Peyer's patch (tissue), 4 donors: ENCODE measurements at regions not wholly inside any gene's neighbourhood (a gene's known extent, or its start where the extent isn't known, plus 50 kb on each side); places are given as distances from the start of the nearest gene placed in this dataset.

Experiments used
- DNase-seq, 3 donors: peaks; one replicate each; pipeline ENCODE4 v3.0.0-alpha.2; 2017 to 2019
- H3K27ac ChIP-seq, 4 donors: fragments of 200-600 bp; sonication (generic); one replicate each; pipeline ENCODE4 v1.5.1; 2016 to 2019
- H3K27me3 ChIP-seq, 2 donors: fragments of 200-600 bp; sonication (generic); one replicate each; pipeline ENCODE4 v1.5.1; 2019
- H3K36me3 ChIP-seq, 3 donors: fragments of 200-600 bp; sonication (generic); one replicate each; pipeline ENCODE4 v1.5.1; 2016 to 2019
- H3K4me1 ChIP-seq, 4 donors: fragments of 200-600 bp; sonication (generic); one replicate each; pipeline ENCODE4 v1.5.1; 2016 to 2019
- H3K4me3 ChIP-seq, 4 donors: fragments of 200-600 bp; sonication (generic); 1 replicate in 3 of 4; 2 replicates in 1 of 4; pipeline ENCODE4 v1.5.1; 2016 to 2019; ENCODE audit warnings: mild to moderate bottlenecking in 1 of 4
- H3K9me3 ChIP-seq, 4 donors: fragments of 200-600 bp; sonication (generic); one replicate each; pipeline ENCODE4 v1.5.1; 2016 to 2019; ENCODE audit warnings: mild to moderate bottlenecking in 1 of 4
- CTCF ChIP-seq, 6 experiments: fragments of 450-650 bp in 4 of 6; fragments of 200-600 bp in 2 of 6; sonication (generic) in 1 of 6; IDR thresholded peaks; one replicate each; pipeline ENCODE4 v1.5.1; 2017 to 2019; ENCODE audit warnings: antibody characterized with exemption in 6 of 6, mild to moderate bottlenecking in 3 of 6, moderate library complexity in 1 of 6
- POLR2A ChIP-seq, 2 donors: fragments of 450-650 bp; IDR thresholded peaks; one replicate each; pipeline ENCODE4 v1.5.1; 2017; ENCODE audit warnings: antibody characterized with exemption in 2 of 2, mild to moderate bottlenecking in 2 of 2, moderate library complexity in 2 of 2

- Histone ChIP-seq H3K9me3 (no peaks in the 10 kb centered on the region), H3K27me3 (no peaks in the 10 kb centered on the region), H3K4me1 (no peaks in the 10 kb centered on the region), H3K27ac (no peak overlapping the region), H3K36me3 (no peaks in the 10 kb centered on the region), H3K4me3 (no peak overlapping the region)
- no peak for DNase-seq
- TF ChIP-seq POLR2A (IDR thresholded peaks at IDR 0.05) (no peak), CTCF (IDR thresholded peaks at IDR 0.05) (no peak)
Observed at GRCh38 chr6:156515242-156515641, 261.9 kb upstream of the ARID1B start.

GRCh38 chr6:156513504-156513903, 263.7 kb upstream of the ARID1B start:
- H3K4me1 ChIP-seq: no peaks in the 10 kb centered on the region
- TF ChIP-seq POLR2A (IDR thresholded peaks at IDR 0.05) (no peak), CTCF (IDR thresholded peaks at IDR 0.05) (no peak)
- H3K36me3 ChIP-seq: no peaks in the 10 kb centered on the region
- no peaks in the 10 kb centered on the region for H3K9me3 ChIP-seq
- no peaks in the 10 kb centered on the region for H3K27me3 ChIP-seq
- DNase-seq: no peak
- H3K27ac ChIP-seq: no peak overlapping the region
- H3K4me3 ChIP-seq: no peak overlapping the region

GRCh38 chr6:156511570-156511969, 265.6 kb upstream of the ARID1B start:
- Histone ChIP-seq H3K27me3 (no peaks in the 10 kb centered on the region), H3K4me1 (no peaks in the 10 kb centered on the region), H3K4me3 (no peak overlapping the region), H3K36me3 (no peaks in the 10 kb centered on the region), H3K27ac (no peak overlapping the region), H3K9me3 (no peaks in the 10 kb centered on the region)
- TF ChIP-seq CTCF (IDR thresholded peaks at IDR 0.05): no peak
- no peak for TF ChIP-seq POLR2A (IDR thresholded peaks at IDR 0.05)
- no peak for DNase-seq

GRCh38 chr6:156511051-156511450, 266.1 kb upstream of the ARID1B start:
- no peaks in the 10 kb centered on the region for H3K27me3 ChIP-seq

DNA sequence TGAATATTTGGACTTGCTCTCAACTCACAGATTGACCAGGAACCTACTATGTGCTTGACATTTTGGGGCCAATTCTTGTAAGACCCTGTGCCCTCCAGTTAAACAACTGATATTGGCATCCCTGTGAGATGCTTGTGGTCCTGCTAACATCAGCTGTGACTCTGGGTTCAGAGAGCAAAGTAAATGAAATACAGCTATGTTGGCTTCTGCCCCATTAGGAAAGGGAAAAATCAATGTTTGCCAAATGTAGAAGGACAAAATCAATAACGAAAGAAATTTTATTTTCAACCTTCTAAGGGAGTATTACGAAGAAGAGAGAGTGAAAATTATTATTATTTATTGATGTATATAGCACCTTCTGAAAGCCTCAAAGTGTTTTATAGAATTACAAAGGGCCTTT, 266.9 kb upstream of the ARID1B start:
- no peak for DNase-seq
- Histone ChIP-seq H3K27me3 (no peaks in the 10 kb centered on the region), H3K4me3 (no peak overlapping the region), H3K36me3 (no peaks in the 10 kb centered on the region), H3K9me3 (no peaks in the 10 kb centered on the region), H3K4me1 (no peaks in the 10 kb centered on the region), H3K27ac (no peak overlapping the region)
- TF ChIP-seq POLR2A (IDR thresholded peaks at IDR 0.05) (no peak), CTCF (IDR thresholded peaks at IDR 0.05) (no peak)

More at GRCh38 chr6:156511051-156511450, 266.1 kb upstream of the ARID1B start:
- Histone ChIP-seq H3K9me3 (no peaks in the 10 kb centered on the region), H3K27ac (no peak overlapping the region), H3K4me1 (no peaks in the 10 kb centered on the region), H3K36me3 (no peaks in the 10 kb centered on the region), H3K4me3 (no peak overlapping the region)
- no peak for DNase-seq
- TF ChIP-seq CTCF (IDR thresholded peaks at IDR 0.05) (no peak), POLR2A (IDR thresholded peaks at IDR 0.05) (no peak)

DNA sequence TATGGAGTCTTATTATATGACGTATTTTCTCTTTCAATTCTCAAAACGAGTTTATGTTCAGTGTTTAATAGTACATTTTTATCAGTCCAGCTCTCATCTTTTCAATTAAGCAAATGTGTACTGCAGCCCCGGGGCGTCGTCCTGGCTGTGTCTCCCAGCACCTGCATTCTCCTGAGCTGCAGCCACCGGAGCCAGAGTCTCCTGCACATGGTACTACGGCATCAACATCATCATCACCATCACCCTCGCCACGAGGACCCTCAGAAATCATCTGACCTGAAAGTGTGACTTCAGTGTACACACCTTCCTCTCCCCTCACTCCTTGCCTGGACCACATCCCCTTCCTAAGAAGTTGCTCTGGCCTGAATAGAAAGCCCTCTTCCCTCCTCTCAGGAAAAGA, 267.7 kb upstream of the ARID1B start:
- Histone ChIP-seq H3K27me3 (no peaks in the 10 kb centered on the region), H3K4me1 (no peaks in the 10 kb centered on the region)
- no peak for TF ChIP-seq CTCF (IDR thresholded peaks at IDR 0.05)
- no peak for TF ChIP-seq POLR2A (IDR thresholded peaks at IDR 0.05)

More for the DNA sequence above, 267.7 kb upstream of the ARID1B start:
- DNase-seq: no peak
- H3K36me3 ChIP-seq: no peaks in the 10 kb centered on the region
- no peak overlapping the region for H3K4me3 ChIP-seq
- no peak overlapping the region for H3K27ac ChIP-seq
- no peaks in the 10 kb centered on the region for H3K9me3 ChIP-seq
